ENCODE measurements at regions not wholly inside any gene's neighbourhood (a gene's known extent, or its start where the extent isn't known, plus 50 kb on each side); places are given as distances from the start of the nearest gene placed in this dataset.
"Not testable (repeated sequence)": the region's sequence is repeated elsewhere in the genome, so short reads cannot be mapped to it uniquely, and the experiment has no call there.

DNA sequence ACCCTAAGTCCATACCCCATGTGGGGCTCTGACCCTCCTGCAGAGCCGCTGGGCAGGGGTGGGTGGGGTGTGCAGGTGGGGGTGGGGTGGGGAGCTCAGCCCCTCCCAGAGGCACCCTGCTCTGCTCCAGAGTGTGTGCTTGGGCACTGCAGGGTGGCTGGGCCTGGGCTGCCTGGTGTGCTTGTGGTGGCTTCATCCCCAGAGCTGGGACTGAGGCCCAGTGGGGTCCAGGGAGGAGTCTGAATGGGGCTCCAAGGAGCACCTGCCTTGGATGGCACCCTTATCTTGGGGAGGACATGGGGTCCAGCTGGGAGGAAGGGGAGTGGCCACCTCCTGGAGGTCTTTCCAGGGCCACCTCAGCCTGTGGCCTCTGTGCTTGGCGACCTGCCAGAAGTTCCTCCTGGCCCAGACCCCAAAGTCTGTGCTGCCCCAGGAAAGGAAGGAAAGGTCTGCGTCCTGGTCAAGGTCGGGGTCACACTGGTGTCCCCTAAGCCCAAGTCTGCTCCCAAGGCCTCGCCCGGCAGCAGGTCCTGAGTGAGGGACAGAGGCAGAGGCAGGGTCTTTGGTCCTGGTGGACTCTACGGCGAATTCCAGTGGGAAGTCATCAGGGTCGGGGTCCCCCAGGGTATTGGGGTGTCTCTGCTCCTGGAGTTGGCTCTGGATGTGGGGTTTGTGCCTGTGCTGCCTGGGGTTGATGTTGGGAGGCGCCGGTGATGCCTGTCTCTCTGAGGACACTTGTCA is 373.4 kb downstream of the TMEM121 start:
- TF ChIP-seq, protein P1, sequence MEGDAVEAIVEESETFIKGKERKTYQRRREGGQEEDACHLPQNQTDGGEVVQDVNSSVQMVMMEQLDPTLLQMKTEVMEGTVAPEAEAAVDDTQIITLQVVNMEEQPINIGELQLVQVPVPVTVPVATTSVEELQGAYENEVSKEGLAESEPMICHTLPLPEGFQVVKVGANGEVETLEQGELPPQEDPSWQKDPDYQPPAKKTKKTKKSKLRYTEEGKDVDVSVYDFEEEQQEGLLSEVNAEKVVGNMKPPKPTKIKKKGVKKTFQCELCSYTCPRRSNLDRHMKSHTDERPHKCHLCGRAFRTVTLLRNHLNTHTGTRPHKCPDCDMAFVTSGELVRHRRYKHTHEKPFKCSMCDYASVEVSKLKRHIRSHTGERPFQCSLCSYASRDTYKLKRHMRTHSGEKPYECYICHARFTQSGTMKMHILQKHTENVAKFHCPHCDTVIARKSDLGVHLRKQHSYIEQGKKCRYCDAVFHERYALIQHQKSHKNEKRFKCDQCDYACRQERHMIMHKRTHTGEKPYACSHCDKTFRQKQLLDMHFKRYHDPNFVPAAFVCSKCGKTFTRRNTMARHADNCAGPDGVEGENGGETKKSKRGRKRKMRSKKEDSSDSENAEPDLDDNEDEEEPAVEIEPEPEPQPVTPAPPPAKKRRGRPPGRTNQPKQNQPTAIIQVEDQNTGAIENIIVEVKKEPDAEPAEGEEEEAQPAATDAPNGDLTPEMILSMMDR (IDR thresholded peaks at IDR 0.05), result no peak
- H3K27me3 Mint-ChIP-seq (ENCODE audit: low read depth), result no peaks in the 10 kb centered on the region
- H3K36me3 Mint-ChIP-seq (ENCODE audit: low read depth), result no peaks in the 10 kb centered on the region
- H3K4me1 Mint-ChIP-seq (ENCODE audit: low read depth), result no peaks in the 10 kb centered on the region
- H3K27ac Mint-ChIP-seq (ENCODE audit: unreplicated experiment), result no peak overlapping the region
- H3K9me3 Mint-ChIP-seq (ENCODE audit: low read depth), result peaks cover 37% of the 10 kb centered on the region
- no peak overlapping the region for H3K4me3 Mint-ChIP-seq (ENCODE audit: unreplicated experiment)
- peak; percentile 75 for DNase-seq (ENCODE audit: low spot score)

DNA sequence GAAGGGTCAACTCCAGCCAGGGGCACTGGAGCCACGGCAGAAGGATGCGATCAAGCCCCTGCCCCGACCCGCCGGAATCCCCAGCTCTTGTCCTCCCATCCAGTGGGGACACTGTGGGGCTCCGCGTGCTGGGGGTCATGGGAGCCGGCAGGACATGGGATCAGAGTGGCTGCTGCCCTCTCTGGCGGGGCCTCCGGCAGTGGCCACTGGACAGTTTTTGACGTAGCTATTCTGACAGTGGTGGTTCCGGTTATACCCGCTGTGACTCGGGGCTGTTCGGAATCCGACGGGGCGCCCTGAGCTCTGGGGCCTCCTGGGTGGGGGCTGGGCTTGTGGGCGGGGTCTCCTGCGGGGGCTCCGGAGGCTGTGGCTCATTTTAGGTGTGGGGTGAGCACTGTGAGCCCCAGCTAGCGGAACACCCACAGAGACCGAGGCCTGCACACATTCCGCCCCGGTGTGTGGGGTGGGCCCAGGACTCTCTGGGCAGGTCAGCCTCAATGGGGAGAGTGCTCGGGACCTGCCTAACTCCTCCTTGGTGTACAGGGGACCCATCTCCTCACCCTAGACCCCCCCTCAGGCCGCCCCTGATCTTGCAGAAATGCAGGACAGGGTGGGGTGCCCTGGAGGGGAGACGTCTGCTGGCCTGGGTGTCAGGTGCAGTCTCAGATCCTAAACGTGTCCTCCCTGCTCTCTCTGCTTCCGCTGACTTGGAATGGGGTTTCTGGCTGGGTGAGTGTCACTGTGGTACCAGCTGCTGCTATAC is 374.2 kb downstream of the TMEM121 start:
- Mint-ChIP-seq H3K27me3 (ENCODE audit: low read depth) (no peaks in the 10 kb centered on the region), H3K9me3 (ENCODE audit: low read depth) (peaks cover 36% of the 10 kb centered on the region), H3K36me3 (ENCODE audit: low read depth) (no peaks in the 10 kb centered on the region), H3K4me3 (ENCODE audit: unreplicated experiment) (no peak overlapping the region), H3K4me1 (ENCODE audit: low read depth) (no peaks in the 10 kb centered on the region), H3K27ac (ENCODE audit: unreplicated experiment) (no peak overlapping the region)
- DNase-seq (ENCODE audit: low spot score), result no peak
- TF ChIP-seq, protein P1 (IDR thresholded peaks at IDR 0.05), result no peak

DNA sequence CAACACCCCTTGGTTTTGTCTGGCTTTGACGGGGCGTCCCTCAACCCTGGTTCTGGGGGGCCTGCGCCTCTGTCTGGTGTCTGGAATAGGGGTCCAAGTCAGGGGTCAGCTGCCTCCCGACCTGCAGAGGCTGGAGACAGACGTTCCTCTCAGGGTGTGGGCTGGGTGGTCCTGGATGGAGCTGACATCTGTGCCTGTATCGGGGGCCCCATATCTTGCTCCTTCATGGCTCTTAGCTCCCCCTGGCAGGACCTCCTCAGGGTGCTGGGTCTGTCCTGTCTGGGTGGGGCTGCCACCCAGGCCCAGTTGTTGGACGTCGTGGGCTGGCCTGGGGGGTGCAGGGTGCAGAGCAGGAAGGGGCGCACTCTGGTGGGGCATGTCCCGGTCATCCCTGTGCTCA is 374.8 kb downstream of the TMEM121 start:
- TF ChIP-seq, protein P1 (IDR thresholded peaks at IDR 0.05), result no peak
- Mint-ChIP-seq H3K36me3 (ENCODE audit: low read depth) (no peaks in the 10 kb centered on the region), H3K4me1 (ENCODE audit: low read depth) (no peaks in the 10 kb centered on the region), H3K9me3 (ENCODE audit: low read depth) (peaks cover 38% of the 10 kb centered on the region), H3K4me3 (ENCODE audit: unreplicated experiment) (no peak overlapping the region), H3K27ac (ENCODE audit: unreplicated experiment) (no peak overlapping the region), H3K27me3 (ENCODE audit: low read depth) (no peaks in the 10 kb centered on the region)
- DNase-seq (ENCODE audit: low spot score), result no peak

DNA sequence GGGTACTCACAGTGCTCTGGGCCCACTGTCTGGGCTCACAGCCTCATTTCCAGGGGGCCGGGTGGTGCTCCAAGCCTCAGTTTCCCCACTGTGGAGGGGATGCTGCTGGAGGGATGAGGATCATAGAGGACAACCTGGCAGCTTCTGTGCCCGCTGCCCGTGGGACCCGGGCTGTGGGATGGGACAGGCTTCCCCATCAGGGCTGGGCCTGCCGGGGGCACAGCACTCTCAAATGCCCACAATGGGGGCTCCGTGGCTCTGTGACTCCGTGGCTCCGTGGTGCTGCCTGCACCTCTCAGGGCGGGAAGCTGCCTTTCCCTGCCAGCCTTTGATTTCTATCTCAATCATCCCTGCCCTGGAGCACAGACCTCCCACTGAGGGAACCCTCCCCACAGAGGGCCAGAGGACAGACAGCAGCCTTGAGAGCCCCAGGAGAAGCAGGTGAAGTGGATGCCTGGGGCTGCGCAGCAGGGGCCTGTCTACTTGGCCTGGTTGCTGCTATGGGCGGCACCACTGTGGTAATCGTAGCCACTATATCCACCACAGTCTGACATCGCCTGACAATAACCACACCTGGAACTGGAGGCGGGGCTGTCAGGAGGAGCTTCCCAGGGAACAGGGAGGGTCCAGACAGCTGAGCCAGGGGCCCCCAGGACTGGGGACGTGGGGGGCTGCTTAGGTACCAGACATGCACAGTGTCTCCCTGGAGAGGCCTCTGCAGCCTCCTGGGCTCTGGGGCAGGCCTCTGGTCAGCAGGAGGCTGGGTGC is 375.9 kb downstream of the TMEM121 start:
- H3K9me3 Mint-ChIP-seq (ENCODE audit: low read depth), result peaks cover 39% of the 10 kb centered on the region
- no peaks in the 10 kb centered on the region for H3K27me3 Mint-ChIP-seq (ENCODE audit: low read depth)
- DNase-seq (ENCODE audit: low spot score), result no peak
- no peak overlapping the region for H3K4me3 Mint-ChIP-seq (ENCODE audit: unreplicated experiment)
- no peaks in the 10 kb centered on the region for H3K36me3 Mint-ChIP-seq (ENCODE audit: low read depth)
- TF ChIP-seq, protein P1 (IDR thresholded peaks at IDR 0.05), result no peak
- H3K27ac Mint-ChIP-seq (ENCODE audit: unreplicated experiment), result no peak overlapping the region
- H3K4me1 Mint-ChIP-seq (ENCODE audit: low read depth), result no peaks in the 10 kb centered on the region

DNA sequence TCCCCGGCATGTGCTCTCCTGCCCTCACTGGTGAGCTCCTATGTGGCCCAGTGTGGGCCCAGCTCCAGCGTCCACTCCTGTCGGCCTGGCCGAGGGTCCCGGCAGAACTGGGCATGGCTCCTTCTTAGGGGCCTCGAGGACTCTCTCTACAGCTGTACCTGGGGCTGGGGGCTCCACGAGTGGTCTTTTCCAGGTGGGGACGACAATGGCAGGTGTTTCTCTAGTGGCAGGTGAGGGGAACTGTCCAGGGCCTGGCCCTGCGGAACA is 376.4 kb downstream of the TMEM121 start:
- H3K4me1 Mint-ChIP-seq (ENCODE audit: low read depth); H3K27ac Mint-ChIP-seq (ENCODE audit: unreplicated experiment); H3K36me3 Mint-ChIP-seq (ENCODE audit: low read depth); DNase-seq (ENCODE audit: low spot score); H3K27me3 Mint-ChIP-seq (ENCODE audit: low read depth); H3K4me3 Mint-ChIP-seq (ENCODE audit: unreplicated experiment): not testable (repeated sequence)
- H3K9me3 Mint-ChIP-seq (ENCODE audit: low read depth), result peaks cover 36% of the 10 kb centered on the region

Measured in chondrocyte (in vitro differentiated cells).